ENCODE measurements at regions not wholly inside any gene's neighbourhood (a gene's known extent, or its start where the extent isn't known, plus 50 kb on each side); places are given as distances from the start of the nearest gene placed in this dataset.

DNA sequence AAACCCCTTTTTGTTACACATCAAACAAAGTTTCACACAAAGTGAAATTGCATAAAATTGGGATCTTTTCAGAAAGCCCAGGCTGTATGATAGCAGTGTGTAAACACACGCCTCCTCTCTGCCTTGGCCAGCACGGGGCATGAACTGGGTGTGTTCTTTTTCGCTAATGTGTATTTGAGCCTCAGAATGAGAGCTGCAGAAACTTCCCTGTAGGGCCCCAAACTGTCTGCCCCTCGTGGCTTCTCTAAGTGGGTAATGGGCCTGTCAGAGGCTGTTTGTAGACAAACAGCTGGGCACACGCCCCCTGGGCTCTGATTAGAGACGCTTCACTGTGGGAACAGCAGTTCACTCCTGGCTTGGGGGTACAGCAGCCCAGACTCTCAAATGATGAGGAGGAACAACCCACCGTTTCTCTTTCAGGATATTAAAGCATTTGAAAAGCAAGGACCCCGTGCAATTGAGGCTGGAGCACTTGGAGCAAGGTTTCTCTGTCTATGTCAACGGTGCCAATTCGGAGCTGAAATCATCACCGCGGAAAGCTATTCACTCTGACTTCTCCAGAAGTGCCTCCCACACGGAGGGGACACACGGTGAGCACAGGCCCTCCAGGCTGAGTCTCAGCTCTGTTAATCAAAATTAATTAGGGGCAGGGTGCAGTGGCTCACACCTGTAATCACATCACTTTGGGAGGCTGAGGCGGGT, 78.4 kb downstream of the KATNIP start:
- no peak for TF ChIP-seq CTCF (conservative IDR thresholded peaks at IDR 0.05)
- no peak for TF ChIP-seq EZH2 (IDR thresholded peaks at IDR 0.05; ENCODE audit: low read depth)

Data from PC-9 (cell line).